ENCODE measurements at regions not wholly inside any gene's neighbourhood (a gene's known extent, or its start where the extent isn't known, plus 50 kb on each side); places are given as distances from the start of the nearest gene placed in this dataset.

- TF ChIP-seq CTCF (IDR thresholded peaks at IDR 0.05; ENCODE audit: low read depth, low read length, missing input control) (no peak), RAD21 (IDR thresholded peaks at IDR 0.05) (no peak), YY1 (IDR thresholded peaks at IDR 0.05) (no peak), TAF1 (conservative IDR thresholded peaks at IDR 0.05) (no peak), FOXA2 (IDR thresholded peaks at IDR 0.05) (no peak)
Measured at GRCh38 chr12:116469344-116469743, 89.8 kb upstream of the MAP1LC3B2 start.
